Stimulated activated CD8-positive, alpha-beta memory T cell treated with anti-CD3 and anti-CD28 coated beads, Interleukin-4, amount 100 ng/mL, for 4 hours (primary cell): ENCODE measurements at regions not wholly inside any gene's neighbourhood (a gene's known extent, or its start where the extent isn't known, plus 50 kb on each side); places are given as distances from the start of the nearest gene placed in this dataset.
"Not testable (repeated sequence)": the region's sequence is repeated elsewhere in the genome, so short reads cannot be mapped to it uniquely, and the experiment has no call there.

Experiments used
- DNase-seq, 2 donors: peaks; one replicate each; pipeline ENCODE4 v3.0.0-alpha.2; 2020; ENCODE audit warnings: low read depth in 2 of 2, low spot score in 1 of 2

DNA sequence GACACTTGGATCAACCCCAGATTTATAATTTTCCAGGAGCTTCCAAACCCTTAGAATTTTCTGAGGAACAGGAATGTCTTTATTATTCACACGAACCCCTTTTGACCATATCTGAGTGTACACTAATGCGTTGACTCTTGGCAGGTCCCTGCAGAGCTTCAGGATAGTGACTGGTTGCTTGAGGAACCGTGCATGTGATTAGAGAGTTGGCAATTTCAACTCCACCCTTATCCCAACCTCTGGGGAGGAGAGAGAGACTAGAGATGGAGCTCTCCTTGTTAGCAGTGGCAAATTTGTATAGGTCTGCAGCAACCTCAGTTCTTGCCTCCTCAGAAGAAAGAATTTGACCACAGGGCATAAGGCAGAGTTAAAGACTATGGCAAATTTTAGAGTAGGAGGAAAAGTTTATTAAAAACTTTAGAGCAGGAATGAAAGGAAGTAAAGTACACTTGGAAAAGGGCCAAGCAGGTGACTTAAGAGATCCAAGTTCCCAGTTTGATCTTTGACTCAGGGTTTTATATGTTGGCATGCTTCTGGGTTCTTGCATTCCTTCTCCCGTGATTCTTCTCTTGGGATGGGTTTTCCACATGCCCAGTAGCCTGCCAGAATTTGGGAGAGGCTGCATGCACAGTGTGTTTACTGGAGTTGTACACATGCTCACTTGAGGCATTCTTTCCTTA lies 93.8 kb upstream of the ETV3 start:
- DNase-seq, result no peak

DNA sequence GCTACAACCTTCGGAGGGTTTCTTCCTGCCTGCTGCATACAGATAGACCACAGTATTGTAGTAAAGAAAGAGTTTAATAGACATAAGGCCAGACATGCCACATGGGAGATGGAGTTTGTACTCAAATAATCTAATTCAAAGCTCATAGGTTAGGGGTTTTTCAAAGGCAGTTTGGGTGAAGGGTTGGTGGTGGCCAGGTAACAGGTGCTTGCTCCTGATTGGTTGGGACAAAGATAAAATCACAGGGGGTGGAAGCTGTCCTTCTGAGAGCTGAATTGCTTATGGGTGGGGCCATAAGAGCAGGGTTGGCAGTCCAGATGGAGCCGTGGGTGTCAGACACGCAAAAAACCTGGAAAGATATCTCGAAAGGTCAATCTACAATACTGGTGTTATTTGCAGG lies 92.3 kb upstream of the ETV3 start:
- DNase-seq, result no peak

DNA sequence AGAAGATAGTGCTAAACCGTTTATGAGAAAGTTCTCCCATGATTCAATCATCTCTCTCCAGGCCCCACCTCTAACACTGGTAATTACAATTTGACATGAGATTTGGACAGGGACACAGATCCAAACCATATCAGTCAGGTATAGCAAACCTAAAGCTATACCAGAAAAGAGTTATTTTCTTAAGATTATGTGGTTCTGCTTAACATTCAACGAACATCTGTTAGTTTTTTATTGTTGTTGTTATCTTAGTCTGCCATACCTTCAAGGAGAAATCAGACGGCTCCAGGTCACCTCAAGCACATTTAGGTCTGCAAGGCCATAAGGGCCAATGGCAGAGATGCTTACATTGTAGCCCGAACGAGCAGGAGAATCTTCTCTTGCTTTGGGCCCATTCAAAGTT lies 89.5 kb upstream of the ETV3 start:
- DNase-seq, result no peak

DNA sequence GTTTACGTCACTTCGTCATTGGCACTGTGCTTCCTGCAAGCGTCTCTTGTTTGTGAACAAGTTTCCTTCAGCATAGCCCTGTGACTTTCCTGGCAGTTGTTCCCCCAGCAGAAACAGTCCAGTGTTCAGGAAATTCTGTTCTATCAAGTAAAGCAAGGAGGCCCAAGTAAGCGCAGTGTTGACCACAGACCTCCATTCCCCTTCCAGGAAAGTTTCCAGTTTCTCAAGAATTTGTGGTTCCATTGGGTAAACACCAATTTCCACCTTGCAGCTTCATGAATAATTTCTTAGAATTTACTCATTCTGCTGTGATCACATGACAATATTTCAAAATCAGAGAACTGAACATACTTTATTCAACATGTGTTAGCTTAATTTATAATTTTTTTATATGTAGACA lies 88.5 kb upstream of the ETV3 start:
- no peak for DNase-seq

DNA sequence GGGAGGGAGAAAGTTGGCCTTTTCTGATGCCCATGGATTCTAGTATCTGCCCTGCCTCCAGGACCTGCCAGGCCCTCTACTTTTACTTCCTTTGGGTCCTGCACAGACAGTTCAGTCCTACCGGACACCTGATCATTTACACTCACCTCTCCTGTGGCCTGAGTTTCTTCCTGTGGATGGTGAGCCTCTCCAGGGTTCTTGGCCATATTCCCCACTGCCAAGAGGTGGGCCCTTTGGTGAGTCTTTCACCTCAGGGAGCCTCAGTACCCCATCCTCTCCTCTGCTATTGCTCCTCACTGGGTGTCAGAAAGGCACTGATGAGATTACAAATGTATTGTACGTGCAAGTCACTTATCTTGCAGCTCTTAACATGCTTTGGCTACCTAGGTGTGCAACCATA lies 81.4 kb upstream of the ETV3 start:
- no peak for DNase-seq

DNA sequence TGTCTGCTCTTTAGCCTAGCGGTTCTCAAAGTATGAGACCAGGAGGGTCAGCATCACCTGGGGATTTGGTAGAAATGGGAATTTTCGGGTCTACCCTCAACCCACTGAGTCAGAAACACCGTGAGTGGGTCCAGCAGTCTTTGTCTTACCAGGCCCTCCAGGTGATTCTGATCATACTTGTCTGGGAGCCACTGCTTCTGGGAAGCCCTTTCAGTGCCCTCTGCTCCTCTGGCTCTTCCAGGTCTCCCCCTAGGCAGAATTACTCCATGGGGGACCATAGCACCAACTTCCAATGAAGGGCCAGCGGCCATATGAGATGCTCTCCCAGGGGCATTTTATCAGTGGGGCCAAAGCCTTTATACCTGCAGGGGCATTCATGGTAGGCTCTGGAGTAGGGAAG lies 81.0 kb upstream of the ETV3 start:
- DNase-seq, result no peak

DNA sequence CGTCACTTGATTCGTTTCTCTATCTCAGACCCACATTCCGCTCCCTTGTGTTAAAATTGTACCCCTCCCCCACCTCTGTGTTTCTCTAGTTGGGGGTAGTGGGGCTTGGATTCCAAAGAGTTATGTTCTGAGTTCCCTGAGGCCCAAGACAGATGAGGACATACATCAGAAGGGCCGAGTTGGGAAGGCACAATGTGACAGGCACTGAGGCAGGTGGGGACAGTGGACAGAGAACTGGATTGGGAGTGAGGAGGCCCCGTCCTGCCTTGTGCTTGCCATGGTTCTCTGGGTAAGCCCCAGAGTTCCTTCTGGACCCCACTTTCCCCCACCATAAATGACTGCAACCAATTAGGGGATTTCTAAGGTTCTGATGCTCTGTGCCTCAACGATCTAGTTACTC lies 80.5 kb upstream of the ETV3 start:
- DNase-seq, result no peak

DNA sequence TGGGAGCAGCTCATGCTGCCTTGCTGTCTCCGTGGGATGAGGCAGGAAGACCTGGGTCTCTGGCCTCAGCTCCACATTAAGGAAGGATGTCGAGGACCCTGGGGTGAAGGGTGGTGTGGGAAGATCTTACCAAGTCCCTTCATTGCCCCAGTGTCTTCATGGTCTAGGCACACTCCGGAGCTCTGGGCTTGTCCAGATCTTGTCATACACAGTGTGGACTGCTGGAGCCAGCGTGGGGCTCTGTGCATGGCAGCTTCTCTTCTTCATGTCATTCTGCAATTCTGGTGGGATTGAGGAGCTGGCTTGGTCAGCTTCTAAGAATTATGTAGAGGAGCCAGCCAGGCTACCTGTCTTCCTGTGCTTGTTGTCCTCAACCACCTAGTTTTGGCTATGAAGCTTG lies 79.3 kb upstream of the ETV3 start:
- DNase-seq, result no peak

DNA sequence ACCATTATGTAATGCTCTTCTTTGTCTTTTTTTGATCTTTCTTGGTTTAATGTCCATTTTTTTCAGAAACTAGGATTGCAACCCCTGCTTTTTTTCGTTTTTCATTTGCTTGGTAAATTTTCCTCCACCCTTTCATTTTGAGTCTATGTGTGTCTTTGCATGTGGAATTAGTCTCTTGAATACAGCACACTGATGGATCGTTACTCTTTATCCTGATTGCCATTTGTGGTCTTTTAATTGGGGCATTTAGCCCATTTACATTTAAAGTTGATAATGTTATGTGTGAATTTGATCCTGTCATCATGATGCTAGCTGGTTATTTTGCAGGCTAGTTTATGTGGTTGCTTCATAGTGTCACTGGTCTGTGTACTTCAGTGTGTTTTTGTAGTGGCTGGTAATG lies 75.6 kb upstream of the ETV3 start:
- no peak for DNase-seq

DNA sequence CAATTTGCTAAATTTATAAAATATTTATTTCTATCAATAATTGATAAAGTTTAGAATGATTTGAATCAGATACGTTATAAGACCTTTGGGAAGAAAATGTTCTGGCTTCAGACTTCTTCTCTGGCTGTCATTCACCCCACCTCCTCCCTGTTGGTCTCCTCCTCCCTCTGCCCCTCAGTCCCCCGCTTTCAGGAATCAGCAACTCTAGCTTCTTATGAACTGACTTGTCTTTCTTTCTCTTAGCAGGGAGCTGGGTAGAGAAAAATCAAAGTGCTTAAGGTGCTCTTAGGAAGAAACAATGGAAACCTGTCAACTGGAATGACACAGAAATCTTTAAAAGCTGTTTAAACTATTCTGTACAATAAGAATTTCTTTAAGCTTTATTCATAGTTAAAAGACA lies 71.3 kb upstream of the ETV3 start:
- no peak for DNase-seq

DNA sequence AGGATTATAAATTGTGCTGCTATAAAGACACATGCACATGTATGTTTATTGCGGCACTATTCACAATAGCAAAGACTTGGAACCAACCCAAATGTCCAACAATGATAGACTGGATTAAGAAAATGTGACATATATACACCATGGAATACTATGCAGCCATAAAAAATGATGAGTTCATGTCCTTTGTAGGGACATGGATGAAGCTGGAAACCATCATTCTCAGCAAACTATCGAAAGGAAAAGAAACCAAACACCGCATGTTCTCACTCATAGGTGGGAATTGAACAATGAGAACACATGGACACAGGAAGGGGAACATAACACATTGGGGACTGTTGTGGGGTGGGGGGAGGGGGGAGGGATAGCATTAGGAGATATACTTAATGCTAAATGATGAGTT lies 67.8 kb upstream of the ETV3 start:
- not testable (repeated sequence) for DNase-seq

DNA sequence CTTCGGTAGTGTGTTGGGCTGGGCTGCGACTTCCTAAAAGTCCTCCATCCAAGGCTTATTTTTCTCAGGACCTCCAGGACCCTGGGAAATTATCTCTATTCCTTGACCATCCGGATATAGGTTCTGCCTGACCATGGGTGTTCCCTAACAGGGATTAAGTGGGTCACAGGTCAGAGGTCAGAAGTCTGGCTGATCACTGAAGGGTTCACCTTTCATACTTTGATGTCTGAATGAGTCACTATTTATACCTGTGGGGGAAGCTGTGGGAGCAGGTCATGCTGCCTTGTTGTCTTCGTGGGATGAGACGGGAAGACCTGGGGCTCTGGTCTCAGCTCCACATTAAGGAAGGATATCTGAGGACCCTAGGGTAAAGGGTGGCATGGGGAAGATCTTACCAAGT lies 65.0 kb upstream of the ETV3 start:
- no peak for DNase-seq

DNA sequence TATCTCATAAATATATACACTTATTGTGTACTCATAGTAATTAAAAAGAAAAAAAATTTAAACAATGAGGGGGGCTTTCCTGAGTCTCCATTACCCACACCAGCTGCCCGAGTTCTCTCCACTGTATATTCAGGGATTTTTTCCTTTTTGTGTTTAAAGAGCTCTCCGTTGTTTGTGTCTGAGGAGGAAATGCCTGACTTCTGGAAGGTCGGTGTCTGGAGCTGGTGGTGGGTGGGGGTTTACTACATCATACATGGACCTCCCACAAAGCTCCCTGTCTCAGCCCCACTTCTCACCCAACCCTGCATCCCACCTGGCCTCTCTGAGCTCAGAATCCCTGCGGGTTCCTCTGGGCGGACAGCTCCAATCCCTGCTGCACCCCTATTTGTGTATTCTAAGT lies 64.1 kb upstream of the ETV3 start:
- no peak for DNase-seq

DNA sequence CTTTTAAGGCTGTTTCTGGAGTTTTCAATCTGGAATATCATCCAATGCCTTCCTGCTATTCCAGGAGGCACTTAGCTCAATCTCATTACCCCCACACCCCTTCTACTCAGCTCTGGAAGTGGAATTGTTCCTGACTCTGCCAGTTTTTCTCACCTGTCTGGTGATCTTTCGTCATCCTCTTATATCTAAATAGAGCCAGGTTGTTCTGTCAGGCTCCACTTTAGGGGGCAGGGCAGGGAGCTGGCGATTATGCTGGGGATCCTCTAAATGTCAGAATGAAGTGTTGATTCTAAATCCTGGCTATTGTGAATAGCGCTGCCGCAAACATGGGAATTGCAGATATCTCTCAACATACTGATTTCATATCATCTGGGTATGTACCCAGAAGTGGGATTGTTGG lies 63.6 kb upstream of the ETV3 start:
- no peak for DNase-seq

DNA sequence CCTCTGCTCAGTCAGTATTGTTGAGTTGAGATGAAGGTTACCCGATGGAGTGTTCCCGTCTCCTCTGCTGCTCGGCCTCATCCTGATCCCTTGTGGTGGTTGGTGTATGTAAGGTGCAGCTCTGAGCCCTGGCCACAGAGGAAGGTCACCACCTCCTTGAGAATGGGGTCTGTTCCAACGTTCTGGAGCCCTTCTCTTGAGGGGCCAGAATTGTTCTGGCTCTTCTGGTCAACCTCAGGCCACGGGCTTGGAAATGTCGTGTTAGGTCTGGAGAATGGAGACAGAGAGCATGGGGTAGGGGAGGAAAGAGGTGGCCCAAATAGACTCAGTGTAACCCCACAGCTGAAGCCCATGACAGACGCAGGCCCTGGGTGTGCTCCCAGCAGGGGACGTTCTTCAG lies 62.3 kb upstream of the ETV3 start:
- DNase-seq, result no peak

DNA sequence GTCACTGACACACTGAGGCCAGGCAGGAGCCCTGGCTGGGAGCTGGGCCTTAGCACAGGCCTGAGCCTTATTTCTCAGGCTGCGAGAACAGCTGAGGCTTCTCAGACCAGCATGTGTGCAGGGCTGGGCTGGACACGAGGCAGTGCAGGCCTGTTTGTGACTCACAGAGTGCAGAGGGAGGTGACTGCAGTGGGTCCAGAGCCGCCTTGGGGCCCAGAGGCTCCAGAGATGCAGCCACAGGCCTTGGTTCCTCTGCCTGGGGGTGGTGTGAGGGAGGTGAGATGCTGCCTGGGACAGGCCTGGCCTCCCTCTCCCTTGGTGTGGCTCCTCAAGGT lies 61.2 kb upstream of the ETV3 start:
- no peak for DNase-seq

DNA sequence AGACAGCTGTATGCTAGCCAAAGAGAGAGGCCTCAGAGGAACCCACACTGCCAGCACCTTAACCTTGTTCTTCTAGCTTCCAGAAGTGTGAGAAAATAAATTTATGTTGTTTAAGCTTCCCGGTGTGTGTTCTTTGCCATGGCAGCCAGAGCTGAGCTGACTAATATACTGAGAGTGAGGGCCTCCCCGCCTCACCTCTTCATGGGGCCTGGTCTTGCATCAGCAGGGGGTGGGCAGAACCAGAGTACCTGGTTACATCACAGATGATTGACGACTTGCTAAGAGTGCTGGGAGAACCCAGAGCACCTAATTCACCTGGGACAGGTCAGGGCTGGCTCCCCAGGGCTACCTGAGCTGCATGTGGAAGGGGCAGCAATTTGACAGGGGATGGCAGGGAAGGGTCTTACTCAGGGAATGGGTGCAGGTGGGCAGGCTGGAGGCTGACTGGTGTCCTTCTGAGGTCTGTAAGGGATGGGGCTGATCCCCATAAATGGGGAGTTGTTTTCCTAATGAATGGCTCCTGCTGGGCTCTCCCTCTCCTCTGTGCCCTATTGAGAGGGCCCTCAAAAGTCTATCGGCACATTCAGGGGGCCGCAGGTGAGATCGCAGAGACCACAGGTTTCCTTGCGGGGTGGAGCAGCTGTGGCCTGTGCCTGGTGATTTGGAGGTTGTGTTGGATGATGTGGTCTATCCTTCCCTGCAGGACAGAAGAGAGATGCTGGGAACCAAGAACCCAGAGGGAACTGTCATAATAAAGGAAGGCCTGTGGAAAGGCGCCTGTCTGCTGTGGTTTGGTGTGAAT lies 60.6 kb upstream of the ETV3 start:
- DNase-seq, result no peak

DNA sequence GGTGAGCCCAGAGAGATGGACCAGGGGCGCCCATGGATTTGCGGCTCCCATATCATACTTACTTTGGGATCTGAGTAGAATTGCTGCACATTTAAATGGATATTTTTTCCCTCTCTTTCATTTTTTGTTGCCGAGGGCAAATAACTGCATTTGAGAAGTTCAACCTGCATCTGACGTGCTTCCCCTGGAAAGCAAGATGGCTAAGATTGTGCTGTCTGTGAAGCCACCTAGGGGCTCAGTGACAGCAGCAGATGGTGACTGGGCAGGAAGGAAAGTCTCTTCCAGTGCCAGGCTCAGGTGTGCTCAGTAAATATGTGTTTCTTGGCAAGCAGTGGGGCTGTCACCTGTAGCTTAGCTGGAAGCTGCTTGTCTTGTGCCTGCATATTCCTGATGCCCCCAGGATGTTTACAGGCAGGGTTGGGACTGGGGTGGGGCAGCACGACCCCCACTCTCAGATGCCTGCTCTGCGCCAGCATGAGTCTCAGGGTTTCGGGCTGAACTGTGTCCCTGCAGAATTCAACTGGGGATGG lies 59.8 kb upstream of the ETV3 start:
- DNase-seq, result no peak

DNA sequence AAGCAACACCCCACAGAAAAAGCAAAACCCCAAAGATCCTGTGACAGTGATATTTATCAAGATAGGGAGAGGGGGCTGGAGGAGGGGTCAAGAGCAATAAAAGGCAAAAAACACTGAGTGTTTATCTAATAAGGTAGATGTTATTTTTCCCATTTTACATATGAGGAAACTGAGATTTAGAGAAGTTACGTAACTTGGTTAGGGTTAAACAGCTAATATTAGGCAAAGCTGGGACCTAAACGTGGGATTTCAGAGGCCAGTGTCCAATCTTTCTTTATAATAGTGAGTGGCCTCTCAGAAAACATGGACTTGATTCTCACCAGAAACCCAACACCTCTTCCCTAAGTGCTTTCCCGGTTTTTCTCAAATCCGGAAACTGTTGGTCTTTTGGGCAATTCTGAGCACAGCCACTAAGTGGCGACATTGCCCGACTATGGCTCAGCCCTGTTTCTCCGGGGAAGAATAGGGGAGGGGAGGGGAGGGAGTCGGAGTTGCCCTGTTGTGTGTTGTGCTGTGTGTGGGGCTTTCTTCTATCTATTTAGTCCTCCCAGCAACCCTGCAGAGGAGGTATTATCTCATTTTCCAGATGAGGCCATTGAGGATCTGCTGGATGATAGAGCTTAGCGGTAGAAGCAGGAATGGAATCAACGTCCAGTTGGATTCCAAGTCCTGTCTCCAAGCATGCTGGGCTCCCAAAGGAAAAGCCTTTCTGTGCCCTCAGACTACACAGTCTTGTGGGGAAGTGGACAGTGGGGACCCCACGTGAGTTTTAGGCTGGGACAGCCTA lies 58.7 kb upstream of the ETV3 start:
- DNase-seq, result not testable (repeated sequence)

DNA sequence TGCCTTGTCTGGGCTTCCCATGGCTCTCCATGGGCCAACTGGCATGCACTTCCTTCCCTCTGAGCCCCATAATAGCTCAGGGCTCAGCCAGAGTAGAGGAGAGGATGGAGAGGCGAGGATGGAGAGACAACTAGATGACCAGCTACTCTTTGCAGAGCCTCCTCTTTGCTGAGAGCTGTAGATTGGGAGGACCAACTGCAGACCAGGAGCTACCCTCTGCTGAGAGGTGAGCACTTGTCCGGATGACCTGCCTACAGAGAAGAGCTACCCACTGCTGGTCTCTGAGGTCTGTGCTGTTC lies 58.0 kb upstream of the ETV3 start:
- no peak for DNase-seq

DNA sequence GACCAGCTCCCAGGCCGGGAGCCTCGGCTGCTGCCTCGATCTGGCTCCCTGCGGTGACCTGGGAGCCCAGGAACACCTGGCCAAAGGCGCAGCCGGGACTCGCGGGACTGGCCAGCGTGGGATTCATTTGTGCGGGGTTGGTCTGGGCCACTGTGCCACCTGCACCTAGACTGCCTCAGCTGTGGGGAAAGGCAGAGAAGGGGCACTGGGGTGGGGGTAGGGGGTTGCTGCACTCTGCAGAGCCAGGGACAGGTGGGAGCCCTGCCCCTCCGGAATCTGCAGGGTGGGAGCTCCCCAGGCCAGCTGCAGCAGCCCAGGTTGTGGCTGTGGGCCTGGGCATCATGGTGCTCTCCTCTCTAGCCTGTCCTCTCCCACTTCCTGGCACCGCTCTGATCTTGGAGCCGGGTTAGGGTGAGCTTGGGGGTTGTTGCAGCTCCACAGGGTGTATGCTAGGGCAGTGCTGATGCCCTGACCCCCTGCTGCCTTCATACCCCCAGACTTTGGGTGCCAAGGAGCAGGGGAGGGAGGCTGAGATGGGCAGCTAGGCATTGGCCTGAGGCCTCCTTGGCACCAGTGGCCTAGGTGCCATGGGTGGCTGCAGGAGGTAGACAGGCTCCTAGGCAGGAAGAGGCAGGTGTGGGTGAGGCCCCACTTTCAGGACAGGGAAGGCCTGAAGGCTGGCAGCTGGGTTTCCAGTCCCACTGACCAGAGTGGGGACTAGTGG lies 57.5 kb upstream of the ETV3 start:
- DNase-seq, result no peak
